ENCODE measurements at regions not wholly inside any gene's neighbourhood (a gene's known extent, or its start where the extent isn't known, plus 50 kb on each side); places are given as distances from the start of the nearest gene placed in this dataset.
A peak's percentile ranks its signal among the peaks of the same experiment; 100 is the strongest.

- TF ChIP-seq CTCF (IDR thresholded peaks at IDR 0.05; ENCODE audit: insufficient read depth, low read depth, low read length) = peak; percentile 34
- H3K4me3 ChIP-seq (ENCODE audit: low read depth, low read length) = no peak overlapping the region
- DNase-seq (ENCODE audit: low read depth) = no peak
Observed at GRCh38 chr16:19980632-19981265, 92.9 kb downstream of the GPR139 start.

GRCh38 chr16:19979638-19980037 lies 94.1 kb downstream of the GPR139 start:
- TF ChIP-seq CTCF (IDR thresholded peaks at IDR 0.05; ENCODE audit: insufficient read depth, low read depth, low read length) = no peak
- DNase-seq (ENCODE audit: low read depth) = no peak
- no peak overlapping the region for H3K4me3 ChIP-seq (ENCODE audit: low read depth, low read length)

- no peak overlapping the region for H3K4me3 ChIP-seq (ENCODE audit: low read depth, low read length)
- no peak for DNase-seq (ENCODE audit: low read depth)
Observed at GRCh38 chr16:19974607-19975006, 90.0 kb upstream of the GPRC5B start.

DNA sequence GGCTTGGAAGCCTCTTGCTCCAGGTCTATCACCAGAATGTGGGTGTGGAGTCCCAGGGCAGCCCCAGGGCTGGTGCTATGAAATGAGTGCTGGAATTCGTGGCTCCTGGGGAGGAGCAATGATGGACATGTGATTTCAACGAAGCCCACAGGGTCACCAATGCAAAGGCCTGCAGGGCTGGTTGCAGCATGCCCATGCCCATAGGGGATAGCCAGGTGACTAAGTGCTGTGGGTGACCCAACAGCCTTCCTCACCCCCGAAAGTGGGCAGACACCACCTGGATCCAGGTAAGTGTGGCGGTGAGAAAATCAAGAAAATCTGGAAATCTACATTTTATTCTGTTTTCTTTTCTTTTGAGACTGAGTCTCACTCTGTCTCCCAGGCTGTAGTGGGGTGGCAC lies 87.5 kb upstream of the GPRC5B start:
- TF ChIP-seq CTCF (IDR thresholded peaks at IDR 0.05; ENCODE audit: insufficient read depth, low read depth, low read length) = no peak
- no peak overlapping the region for H3K4me3 ChIP-seq (ENCODE audit: low read depth, low read length)
- no peak for DNase-seq (ENCODE audit: low read depth)

More at GRCh38 chr16:19974607-19975006, 90.0 kb upstream of the GPRC5B start:
- TF ChIP-seq CTCF (IDR thresholded peaks at IDR 0.05; ENCODE audit: insufficient read depth, low read depth, low read length) = no peak

DNA sequence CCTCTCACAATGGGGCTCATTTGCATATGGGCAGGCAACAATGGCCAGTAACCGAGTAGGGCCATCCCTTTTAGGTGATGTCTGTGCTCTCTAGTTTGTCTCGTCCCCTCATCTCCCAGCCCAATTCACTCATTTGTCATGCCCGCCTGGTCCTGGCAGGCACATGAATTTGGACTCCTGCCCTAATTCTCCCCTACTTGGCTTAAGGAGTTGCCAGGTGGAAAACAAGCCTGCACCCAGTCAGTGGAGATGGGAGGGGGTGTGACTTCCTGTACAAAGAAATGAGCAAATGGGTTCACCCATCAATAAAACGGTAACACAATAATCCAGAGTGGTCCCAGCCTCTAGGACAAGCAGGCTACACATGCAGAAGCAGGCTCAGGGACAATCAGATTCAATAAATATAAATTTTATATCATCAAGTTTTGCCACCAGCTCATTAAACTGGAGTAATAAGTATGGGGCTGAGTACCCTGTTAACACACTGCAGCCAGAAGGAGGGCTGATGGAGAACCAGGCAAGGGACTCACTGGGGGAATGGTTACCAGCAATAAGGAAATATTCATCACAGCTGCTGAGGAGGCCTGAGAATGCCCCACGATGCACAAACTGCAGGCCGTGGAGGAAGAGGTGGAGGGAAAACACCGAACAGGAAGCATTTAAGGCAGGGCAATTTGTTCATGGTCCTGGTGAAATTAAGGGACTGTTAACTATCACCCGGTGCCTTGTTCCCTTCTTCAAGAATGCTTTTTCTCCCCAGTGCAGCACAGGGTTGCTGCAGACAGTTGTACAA lies 84.4 kb upstream of the GPRC5B start:
- TF ChIP-seq CTCF (IDR thresholded peaks at IDR 0.05; ENCODE audit: insufficient read depth, low read depth, low read length) = no peak

DNA sequence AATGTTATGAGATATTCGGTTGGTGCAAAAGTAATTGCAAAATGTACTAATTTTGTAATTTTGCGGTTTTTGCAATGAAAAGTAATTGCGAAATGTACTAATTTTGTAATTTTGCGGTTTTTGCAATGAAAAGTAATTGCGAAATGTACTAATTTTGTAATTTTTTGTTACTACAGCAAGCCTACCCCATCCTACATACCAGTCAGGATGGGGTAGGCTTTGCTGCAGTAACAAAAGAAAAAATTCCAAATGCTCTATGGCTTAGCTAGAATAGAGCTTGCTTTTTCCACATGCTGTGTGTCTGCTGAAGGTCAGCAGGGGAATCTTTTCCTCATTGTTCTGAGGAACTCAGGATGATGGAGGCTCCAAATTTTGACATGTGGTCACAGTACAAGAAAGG lies 83.3 kb upstream of the GPRC5B start:
- no peak for TF ChIP-seq CTCF (IDR thresholded peaks at IDR 0.05; ENCODE audit: insufficient read depth, low read depth, low read length)
- H3K4me3 ChIP-seq (ENCODE audit: low read depth, low read length) = no peak overlapping the region
- DNase-seq (ENCODE audit: low read depth) = no peak

More for the DNA sequence above, 84.4 kb upstream of the GPRC5B start:
- DNase-seq (ENCODE audit: low read depth) = no peak
- H3K4me3 ChIP-seq (ENCODE audit: low read depth, low read length) = no peak overlapping the region
